Fibroblast of the aortic adventitia (primary cell): ENCODE measurements at regions not wholly inside any gene's neighbourhood (a gene's known extent, or its start where the extent isn't known, plus 50 kb on each side); places are given as distances from the start of the nearest gene placed in this dataset.

ENCODE experiments used
- DNase-seq: peaks from one replicate; pipeline ENCODE4 v3.0.0-alpha.2; 2010; ENCODE audit warnings: low read depth
- H3K4me3 ChIP-seq: 2 replicates; pipeline ENCODE4 v1.5.1; 2011; ENCODE audit warnings: low read depth, mild to moderate bottlenecking, control low read depth, low read length, moderate library complexity
- TF ChIP-seq, protein P1 (sequence below): IDR thresholded peaks from 2 replicates; pipeline ENCODE4 v1.5.1; 2011; ENCODE audit warnings: mild to moderate bottlenecking, low read length, control low read depth, inconsistent platforms; ENCODE audit not compliant: insufficient read depth

DNA sequence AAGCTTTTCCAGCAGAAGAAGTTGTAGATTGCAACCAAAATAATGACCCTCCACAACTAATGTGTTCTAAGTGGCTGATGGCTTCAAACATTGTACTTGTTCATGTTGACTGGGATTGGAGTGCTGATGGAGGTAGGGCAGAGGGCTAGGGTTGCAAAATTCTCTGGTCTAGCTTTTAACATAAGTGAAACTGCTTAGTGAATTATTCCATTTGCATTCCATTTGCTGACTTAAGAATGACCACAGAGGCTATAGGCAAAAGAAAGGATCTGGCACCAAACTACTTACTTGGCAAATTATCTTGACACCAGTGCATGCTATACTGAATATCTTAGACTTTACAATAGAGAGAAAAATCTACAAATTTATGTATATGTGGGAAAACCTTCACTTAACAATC lies 287.0 kb downstream of the FGF9 start:
- TF ChIP-seq, protein P1, sequence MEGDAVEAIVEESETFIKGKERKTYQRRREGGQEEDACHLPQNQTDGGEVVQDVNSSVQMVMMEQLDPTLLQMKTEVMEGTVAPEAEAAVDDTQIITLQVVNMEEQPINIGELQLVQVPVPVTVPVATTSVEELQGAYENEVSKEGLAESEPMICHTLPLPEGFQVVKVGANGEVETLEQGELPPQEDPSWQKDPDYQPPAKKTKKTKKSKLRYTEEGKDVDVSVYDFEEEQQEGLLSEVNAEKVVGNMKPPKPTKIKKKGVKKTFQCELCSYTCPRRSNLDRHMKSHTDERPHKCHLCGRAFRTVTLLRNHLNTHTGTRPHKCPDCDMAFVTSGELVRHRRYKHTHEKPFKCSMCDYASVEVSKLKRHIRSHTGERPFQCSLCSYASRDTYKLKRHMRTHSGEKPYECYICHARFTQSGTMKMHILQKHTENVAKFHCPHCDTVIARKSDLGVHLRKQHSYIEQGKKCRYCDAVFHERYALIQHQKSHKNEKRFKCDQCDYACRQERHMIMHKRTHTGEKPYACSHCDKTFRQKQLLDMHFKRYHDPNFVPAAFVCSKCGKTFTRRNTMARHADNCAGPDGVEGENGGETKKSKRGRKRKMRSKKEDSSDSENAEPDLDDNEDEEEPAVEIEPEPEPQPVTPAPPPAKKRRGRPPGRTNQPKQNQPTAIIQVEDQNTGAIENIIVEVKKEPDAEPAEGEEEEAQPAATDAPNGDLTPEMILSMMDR = no peak
- H3K4me3 ChIP-seq = no peak overlapping the region
- DNase-seq = no peak

DNA sequence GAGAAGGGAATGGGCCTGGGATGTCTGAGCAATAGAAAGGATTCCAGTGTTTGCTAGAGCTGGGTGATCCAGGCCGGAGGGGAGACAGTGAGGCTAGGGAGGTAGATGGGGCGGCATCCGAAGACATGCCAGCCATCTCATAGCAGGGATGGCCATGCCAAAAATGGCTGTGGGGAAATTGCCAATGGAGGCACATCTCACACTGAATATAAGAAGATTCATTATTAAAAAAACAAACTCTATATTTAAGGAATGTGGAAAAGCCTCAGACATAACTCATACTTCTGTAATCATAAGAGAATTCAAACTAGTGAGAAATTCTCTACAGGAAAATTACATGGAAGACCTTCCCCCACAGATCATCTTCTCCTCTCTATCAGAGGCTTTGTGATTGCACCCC lies 289.2 kb downstream of the FGF9 start:
- no peak overlapping the region for H3K4me3 ChIP-seq
- TF ChIP-seq, protein P1 = no peak
- no peak for DNase-seq

DNA sequence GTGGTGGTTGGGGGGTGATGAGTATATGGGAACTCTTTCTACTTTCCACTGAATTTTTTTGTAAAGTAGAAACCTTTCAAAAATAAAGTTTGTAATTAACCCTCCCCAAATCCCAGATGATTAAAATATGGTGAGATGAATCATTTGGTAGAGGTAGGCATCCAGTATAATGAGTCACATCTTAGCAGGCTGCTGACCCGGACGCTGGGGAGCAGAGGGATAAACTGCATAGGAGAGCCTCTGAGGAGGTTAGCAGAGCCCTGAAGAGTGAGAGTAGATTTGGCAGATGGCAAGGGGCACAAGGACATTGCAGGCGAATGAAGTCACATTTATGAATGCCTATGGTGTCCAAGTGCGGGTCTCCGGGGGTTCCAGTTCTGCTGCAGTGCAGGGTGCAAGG lies 293.8 kb downstream of the FGF9 start:
- no peak overlapping the region for H3K4me3 ChIP-seq
- DNase-seq = no peak
- TF ChIP-seq, protein P1 = no peak

DNA sequence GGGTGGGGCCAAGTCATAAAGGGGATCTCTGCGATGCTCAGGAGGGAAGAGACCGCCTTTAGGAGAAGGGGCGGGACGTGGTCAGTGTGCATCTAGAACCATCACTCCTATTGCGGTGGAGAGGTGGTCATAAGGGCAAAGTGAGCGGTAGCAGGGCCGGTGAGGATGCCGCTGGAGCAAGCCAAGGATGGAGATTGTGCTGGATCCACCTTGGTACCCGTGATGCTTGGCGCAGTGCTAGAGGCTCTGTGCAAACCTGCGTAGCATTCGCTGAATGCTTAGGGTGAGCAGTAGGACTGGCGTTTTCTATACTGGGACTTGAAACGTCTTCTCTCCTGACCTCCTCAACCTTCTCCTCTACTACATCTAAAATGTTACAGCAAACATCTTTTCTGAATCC lies 294.2 kb downstream of the FGF9 start:
- DNase-seq = no peak
- TF ChIP-seq, protein P1 = no peak
- H3K4me3 ChIP-seq = no peak overlapping the region

DNA sequence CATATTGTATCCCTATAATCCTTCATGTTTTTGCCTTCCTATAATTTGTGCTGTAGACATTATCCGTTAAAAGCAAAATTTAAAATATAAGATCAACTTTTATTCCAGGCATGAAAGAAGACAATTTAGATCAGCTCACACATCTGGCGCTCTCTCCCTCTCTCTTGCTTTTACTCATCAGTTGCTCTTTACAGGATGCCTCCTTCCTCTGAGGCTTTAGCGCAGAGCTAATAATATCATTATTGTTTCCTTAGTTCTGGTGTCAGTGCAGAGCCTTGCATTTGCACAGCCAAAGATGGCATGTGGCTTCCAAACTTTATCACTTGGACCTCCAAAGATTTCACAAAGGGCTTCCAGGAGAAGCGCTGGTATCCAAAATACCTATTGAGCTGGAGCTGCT lies 295.1 kb downstream of the FGF9 start:
- TF ChIP-seq, protein P1 = no peak
- no peak for DNase-seq
- H3K4me3 ChIP-seq = no peak overlapping the region

DNA sequence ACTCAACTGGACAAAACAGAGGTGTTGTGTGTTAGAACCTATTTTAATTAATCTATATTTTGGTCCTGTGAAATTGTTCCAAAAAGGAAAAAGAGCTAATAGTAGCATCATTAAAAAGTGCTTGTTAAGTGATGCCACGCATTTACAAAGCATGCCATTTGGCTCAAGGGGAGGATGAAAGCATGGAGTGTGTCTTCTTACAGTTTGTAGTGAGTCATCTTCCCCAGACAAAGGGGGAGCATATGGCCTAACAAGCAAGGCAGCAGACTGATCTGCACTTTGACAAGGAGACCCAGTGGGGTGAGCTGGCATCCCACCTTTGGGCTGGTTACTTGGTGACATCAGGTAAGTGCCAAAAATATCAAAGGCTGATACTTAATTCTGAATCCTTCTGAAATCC lies 297.0 kb downstream of the FGF9 start:
- TF ChIP-seq, protein P1 = no peak
- no peak overlapping the region for H3K4me3 ChIP-seq
- no peak for DNase-seq

DNA sequence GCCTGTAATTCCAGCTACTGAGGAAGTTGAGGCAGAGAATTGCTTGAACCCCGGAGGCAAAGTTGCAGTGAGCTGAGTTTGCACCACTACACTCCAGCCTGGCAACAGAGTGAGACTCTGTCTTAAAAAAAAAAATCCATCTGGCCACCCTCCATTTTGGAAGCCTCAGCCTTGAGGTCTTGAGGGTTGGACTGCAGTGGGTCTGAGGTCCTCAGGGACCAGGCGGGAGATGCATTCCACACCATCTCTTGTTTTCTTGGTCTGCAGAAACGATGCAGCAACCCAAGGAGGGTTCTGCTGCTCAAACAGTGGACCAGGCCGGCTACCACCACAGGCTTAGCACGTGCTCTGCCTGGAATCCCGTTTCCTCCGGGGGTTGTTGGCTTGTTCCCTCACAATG lies 299.3 kb downstream of the FGF9 start:
- peak; percentile 2 for DNase-seq
- TF ChIP-seq, protein P1 = no peak
- H3K4me3 ChIP-seq = no peak overlapping the region
